H1 (cell line): ENCODE measurements at regions not wholly inside any gene's neighbourhood (a gene's known extent, or its start where the extent isn't known, plus 50 kb on each side); places are given as distances from the start of the nearest gene placed in this dataset.

Source experiments
- CTCF ChIA-PET: fragments of 300-600 bp; sonication (Branson Sonifier 250); formaldehyde crosslinking; loops from one replicate; lab custom pipeline; 2021; ENCODE audit not compliant: partially characterized antibody; lab: Charles Lee
- POLR2A ChIA-PET: fragments of 300-600 bp; sonication (Branson Sonifier 250); formaldehyde crosslinking; loops from one replicate; lab custom pipeline; 2021; ENCODE audit warnings: inconsistent platforms; ENCODE audit not compliant: partially characterized antibody; lab: Charles Lee
- DNase-seq, 2 experiments: peaks; one replicate each; pipeline versions ENCODE4 v3.0.0 to v3.0.0-alpha.2; 2010 to 2022; ENCODE audit warnings: low spot score in 2 of 2, low read depth in 1 of 2, mixed read lengths in 1 of 2
- FAIRE-seq: peaks from 2 replicates; lab custom pipeline; 2011; peaks lifted over from hg19 to GRCh38; lab: Jason Lieb, UNC
- H2AFZ ChIP-seq: 2 replicates; pipeline ENCODE4 v1.8.1; 2012; ENCODE audit warnings: low read length, inconsistent platforms
- H2AK5ac ChIP-seq: 2 replicates; pipeline ENCODE4 v1.6.1; 2013; ENCODE audit warnings: low read depth, low read length
- H2BK120ac ChIP-seq: replicated peaks from 2 replicates; pipeline ENCODE3; 2013; ENCODE audit warnings: low read depth, low read length, inconsistent platforms
- H2BK12ac ChIP-seq: 2 replicates; pipeline ENCODE4 v1.6.1; 2013; ENCODE audit warnings: low read depth, low read length
- H2BK15ac ChIP-seq: 2 replicates; pipeline ENCODE4 v1.6.1; 2013; ENCODE audit warnings: low read length
- H2BK20ac ChIP-seq: 2 replicates; pipeline ENCODE4 v1.6.1; 2013; ENCODE audit warnings: low read length
- H2BK5ac ChIP-seq: 2 replicates; pipeline ENCODE4 v1.6.1; 2013; ENCODE audit warnings: low read depth, low read length
- H3K14ac ChIP-seq: 2 replicates; pipeline ENCODE4 v1.6.1; 2013; ENCODE audit warnings: inconsistent platforms; ENCODE audit not compliant: insufficient read length
- H3K18ac ChIP-seq: 2 replicates; pipeline ENCODE4 v1.6.1; 2013; ENCODE audit warnings: low read length; ENCODE audit errors: extremely low read depth
- H3K23ac ChIP-seq: 2 replicates; pipeline ENCODE4 v1.6.1; 2013; ENCODE audit warnings: inconsistent platforms; ENCODE audit not compliant: insufficient read length
- H3K23me2 ChIP-seq: 2 replicates; pipeline ENCODE4 v1.6.1; 2013; ENCODE audit warnings: low read depth, low read length
- H3K27ac ChIP-seq: 2 replicates; pipeline ENCODE4 v1.6.1; 2011; ENCODE audit warnings: low read depth, low read length, inconsistent platforms
- H3K27me3 ChIP-seq, 4 experiments: replicated peaks in 1 of 4; 1 replicate in 1 of 4; 2 replicates in 3 of 4; pipeline versions ENCODE4 v1.6.1 to v1.8.1; 2011 to 2013; ENCODE audit warnings: low read length in 3 of 4, mild to moderate bottlenecking in 3 of 4, inconsistent platforms in 2 of 4, mixed read lengths in 2 of 4, moderate library complexity in 1 of 4; ENCODE audit not compliant: control insufficient read depth in 3 of 4, insufficient read depth in 3 of 4; ENCODE audit errors: extremely low read depth in 1 of 4
- H3K36me3 ChIP-seq, 4 experiments: 2 replicates each; pipeline versions ENCODE4 v1.6.1 to v1.8.1; 2011 to 2013; ENCODE audit warnings: mild to moderate bottlenecking in 4 of 4, low read length in 3 of 4, moderate library complexity in 2 of 4, control low read depth in 1 of 4, inconsistent platforms in 1 of 4; ENCODE audit not compliant: insufficient read depth in 4 of 4, control insufficient read depth in 2 of 4
- H3K4ac ChIP-seq: replicated peaks from 2 replicates; pipeline ENCODE3; 2013; ENCODE audit warnings: low read length, low read depth, mixed read lengths, inconsistent platforms; ENCODE audit not compliant: insufficient read length
- H3K4me1 ChIP-seq, 4 experiments: replicated peaks in 1 of 4; 1 replicate in 1 of 4; 2 replicates in 3 of 4; pipeline versions ENCODE4 v1.6.1 to v1.8.1; 2011 to 2013; ENCODE audit warnings: low read length in 3 of 4, inconsistent platforms in 2 of 4, mixed read lengths in 1 of 4; ENCODE audit not compliant: insufficient read depth in 4 of 4, control insufficient read depth in 3 of 4
- H3K4me2 ChIP-seq, 2 experiments: 2 replicates each; pipeline versions ENCODE4 v1.6.1 to v1.8.1; 2011 to 2013; ENCODE audit warnings: low read depth in 2 of 2, low read length in 2 of 2, control low read depth in 1 of 2, inconsistent platforms in 1 of 2, mild to moderate bottlenecking in 1 of 2; ENCODE audit not compliant: insufficient read depth in 1 of 2
- H3K4me3 ChIP-seq, 4 experiments: fragments of 200-600, 300-600 bp in 1 of 4; sonication (generic), shearing (Covaris generic), sonication (Bioruptor Twin) in 1 of 4; 2 replicates each; pipeline versions ENCODE4 v1.5.1 to v1.8.1; 2011 to 2016; ENCODE audit warnings: low read length in 4 of 4, low read depth in 3 of 4, control low read depth in 2 of 4, inconsistent platforms in 2 of 4, mild to moderate bottlenecking in 2 of 4, mixed read lengths in 1 of 4, moderate library complexity in 1 of 4; ENCODE audit not compliant: insufficient read depth in 2 of 4; ENCODE audit errors: extremely low read depth in 1 of 4
- H3K56ac ChIP-seq: replicated peaks from 2 replicates; pipeline ENCODE3; 2013; ENCODE audit warnings: low read depth, mild to moderate bottlenecking, mixed read lengths, low read length, inconsistent platforms; ENCODE audit not compliant: insufficient read length
- H3K79me1 ChIP-seq: 2 replicates; pipeline ENCODE4 v1.6.1; 2013; ENCODE audit warnings: low read depth, low read length, control low read depth
- H3K79me2 ChIP-seq, 2 experiments: 2 replicates each; pipeline versions ENCODE4 v1.6.1 to v1.8.1; 2012 to 2013; ENCODE audit warnings: low read length in 2 of 2, mild to moderate bottlenecking in 2 of 2, inconsistent platforms in 1 of 2; ENCODE audit not compliant: insufficient read depth in 2 of 2, control insufficient read depth in 1 of 2
- H3K9ac ChIP-seq, 4 experiments: replicated peaks in 1 of 4; 1 replicate in 1 of 4; 2 replicates in 3 of 4; pipeline versions ENCODE4 v1.6.1 to v1.8.1; 2011 to 2013; ENCODE audit warnings: low read depth in 3 of 4, low read length in 3 of 4, control low read depth in 2 of 4, mild to moderate bottlenecking in 2 of 4, moderate library complexity in 2 of 4, inconsistent platforms in 1 of 4; ENCODE audit errors: extremely low read depth in 1 of 4
- H3K9me3 ChIP-seq, 2 experiments: 2 replicates each; pipeline versions ENCODE4 v1.6.1 to v1.8.1; 2012 to 2013; ENCODE audit warnings: mild to moderate bottlenecking in 2 of 2, moderate library complexity in 2 of 2, control low read depth in 1 of 2, inconsistent platforms in 1 of 2, low read depth in 1 of 2, low read length in 1 of 2, mixed read lengths in 1 of 2; ENCODE audit not compliant: insufficient read depth in 2 of 2
- H4K20me1 ChIP-seq, 2 experiments: replicated peaks in 1 of 2; 2 replicates each; pipeline versions ENCODE3 to v1.8.1; 2011 to 2013; ENCODE audit warnings: inconsistent platforms in 2 of 2, low read length in 2 of 2, mild to moderate bottlenecking in 1 of 2; ENCODE audit not compliant: insufficient read depth in 2 of 2, control insufficient read depth in 1 of 2
- H4K5ac ChIP-seq: 2 replicates; pipeline ENCODE4 v1.6.1; 2013; ENCODE audit warnings: low read length, low read depth, mixed read lengths, inconsistent platforms; ENCODE audit not compliant: insufficient read length
- H4K8ac ChIP-seq: 2 replicates; pipeline ENCODE4 v1.8.0; 2013; ENCODE audit warnings: mild to moderate bottlenecking, moderate library complexity, low read length, inconsistent platforms; ENCODE audit not compliant: insufficient read depth; ENCODE audit errors: extremely low read depth
- H4K91ac ChIP-seq: replicated peaks from 2 replicates; pipeline ENCODE3; 2013; ENCODE audit warnings: low read length, mixed read lengths, inconsistent platforms; ENCODE audit not compliant: insufficient read length
- BACH1 ChIP-seq: IDR thresholded peaks from 2 replicates; pipeline ENCODE4 v1.6.1; 2012; ENCODE audit warnings: low read length, improper control_type of control experiment
- BRCA1 ChIP-seq: IDR thresholded peaks from 2 replicates; pipeline ENCODE4 v1.6.1; 2012; ENCODE audit warnings: low read depth, low read length, improper control_type of control experiment
- CBX8 ChIP-seq: fragments of 300-800, 300-1000 bp; sonication (generic); IDR thresholded peaks from 2 replicates; pipeline ENCODE4 v1.7.1; 2016; ENCODE audit warnings: low read depth, low read length, borderline replicate concordance
- CEBPB ChIP-seq: IDR thresholded peaks from 2 replicates; pipeline ENCODE4 v1.6.1; 2012; ENCODE audit warnings: low read depth, low read length
- CHD2 ChIP-seq: IDR thresholded peaks from 2 replicates; pipeline ENCODE4 v1.6.1; 2012; ENCODE audit warnings: low read length, improper control_type of control experiment
- CREB1 ChIP-seq: IDR thresholded peaks from 2 replicates; pipeline ENCODE4 v1.6.1; 2012; ENCODE audit warnings: inconsistent platforms
- CTBP2 ChIP-seq: IDR thresholded peaks from 2 replicates; pipeline ENCODE4 v1.7.0; 2011; ENCODE audit warnings: borderline replicate concordance, mild to moderate bottlenecking, moderate library complexity, mixed read lengths, low read length; ENCODE audit not compliant: insufficient read depth, insufficient read length
- JUND ChIP-seq: IDR thresholded peaks from 2 replicates; pipeline ENCODE4 v1.6.1; 2011; ENCODE audit warnings: mild to moderate bottlenecking, improper control_type of control experiment, low read length
- RXRA ChIP-seq: IDR thresholded peaks from 2 replicates; pipeline ENCODE4 v1.6.1; 2011; ENCODE audit warnings: low read depth, mild to moderate bottlenecking, low read length, moderate library complexity; ENCODE audit not compliant: insufficient read depth
- SIX5 ChIP-seq: IDR thresholded peaks from 2 replicates; pipeline ENCODE4 v1.6.1; 2011; ENCODE audit warnings: mild to moderate bottlenecking, low read depth, low read length
- SRF ChIP-seq: IDR thresholded peaks from 2 replicates; pipeline ENCODE4 v1.6.1; 2011; ENCODE audit warnings: mild to moderate bottlenecking, low read depth, low read length, moderate library complexity
- WGBS, 2 experiments: shearing (Covaris generic) in 1 of 2; methylation state at CpG; one replicate each; pipeline versions ENCODE4 v1.1.6 to v1.1.7; 2013 to 2015; ENCODE audit warnings: low lambda C conversion rate in 2 of 2, mixed read lengths in 2 of 2, inconsistent platforms in 1 of 2, low coverage in 1 of 2, missing lambda C conversion rate in 1 of 2; ENCODE audit not compliant: insufficient replicate concordance in 2 of 2, insufficient coverage in 1 of 2, insufficient read length in 1 of 2; ENCODE audit errors: extremely low coverage in 1 of 2, missing lambda C conversion rate in 1 of 2; 5-methylcytosine and 5-hydroxymethylcytosine counted together

DNA sequence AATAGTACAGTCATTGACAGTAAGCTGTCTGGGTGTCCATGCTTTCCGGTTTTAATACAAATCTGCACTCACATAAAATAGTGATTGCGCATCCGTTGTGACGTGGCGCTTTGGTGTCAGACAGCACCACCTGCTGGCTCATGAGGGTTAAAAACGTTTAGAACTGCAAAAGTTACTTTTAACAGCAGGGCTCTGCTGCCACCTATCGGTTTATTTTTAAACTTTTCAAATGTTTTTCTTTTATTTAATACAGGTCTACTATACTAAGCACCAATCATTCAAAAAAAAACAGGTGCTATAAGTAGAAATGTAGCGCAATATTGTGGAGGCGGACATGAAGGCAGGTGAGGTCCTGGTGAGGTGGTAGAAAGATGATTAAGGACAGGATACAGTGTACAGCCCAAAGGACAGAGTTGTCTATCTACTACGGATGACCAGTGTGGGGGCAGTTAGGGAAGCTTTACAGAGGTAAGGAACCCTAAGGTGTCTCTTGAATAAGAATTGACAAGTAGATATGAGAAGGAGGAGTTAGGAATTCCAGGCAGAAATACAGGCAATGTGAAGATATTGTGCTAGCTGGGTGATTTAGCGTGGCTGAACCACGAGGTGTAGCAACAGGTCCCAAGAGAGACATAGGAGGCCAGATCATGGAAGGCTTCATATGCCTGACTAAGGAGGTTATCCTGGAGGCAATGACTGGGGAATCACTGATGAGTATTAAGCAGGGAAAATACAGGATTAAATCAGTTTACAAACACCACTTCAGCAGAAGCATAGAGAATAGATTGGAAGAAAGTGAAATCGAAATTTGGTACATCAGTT, 91.5 kb upstream of the PRB2 start:
- Histone ChIP-seq H3K18ac (no peak overlapping the region), H3K36me3 (no peaks in the 10 kb centered on the region), H4K8ac (no peak overlapping the region), H3K14ac (no peak overlapping the region), H2BK120ac (no peak overlapping the region), H3K79me1 (no peaks in the 10 kb centered on the region), H2AFZ (no peak overlapping the region), H3K23ac (no peak overlapping the region), H3K9me3 (no peaks in the 10 kb centered on the region), H3K23me2 (no peaks in the 10 kb centered on the region), H2BK15ac (no peak overlapping the region), H2BK12ac (no peak overlapping the region), H2AK5ac (no peak overlapping the region), H3K9ac (no peak overlapping the region), H4K5ac (no peak overlapping the region), H3K4me2 (no peak overlapping the region), H2BK20ac (no peak overlapping the region), H3K4me1 (peaks cover 0 to 3% (median 0%) of the 10 kb centered on the region in 4 experiments; a peak in 1 of 7 replicates), H3K79me2 (no peaks in the 10 kb centered on the region), H3K27me3 (no peaks in the 10 kb centered on the region), H3K27ac (no peak overlapping the region), H3K56ac (no peak overlapping the region), H3K4ac (no peak overlapping the region), H4K91ac (no peak overlapping the region), H3K4me3 (no peak overlapping the region), H4K20me1 (no peaks in the 10 kb centered on the region), H2BK5ac (no peak overlapping the region)
- 36% methylated on average over 13 of the region's 13 CpGs; no CpG with 5 or more reads in 1 of the 2 experiments for whole genome bisulfite sequencing, 2 experiments
- POLR2A ChIA-PET: interaction anchor here (1.0 kb wide), 1 partner anchor 244 kb away, joined by 3 read pairs; no protein-coding TSS in a partner anchor
- FAIRE-seq (peak; percentile 98), DNase-seq (peak in 1 of 2 experiments; percentile 74)
- CTCF ChIA-PET: interaction anchor here (0.5 to 7.6 kb wide), 63 partner anchors 9 to 1457 kb away, joined by 3 to 230 read pairs (median 4); partner anchors contain the start of gene PRR4
- TF ChIP-seq CTBP2 (no peak), CHD2 (no peak), CREB1 (peak; percentile 80), SIX5 (no peak), CBX8 (no peak), CEBPB (0 out of 2 replicates have a peak, but pooled peaks have one; percentile 51), RXRA (no peak), JUND (peak; percentile 56), BACH1 (no peak), SRF (no peak), BRCA1 (peak; percentile 4)
